Neuronal stem cell (in vitro differentiated cells): ENCODE measurements at regions not wholly inside any gene's neighbourhood (a gene's known extent, or its start where the extent isn't known, plus 50 kb on each side); places are given as distances from the start of the nearest gene placed in this dataset.

ENCODE experiments used
- DNase-seq: peaks from one replicate; pipeline ENCODE4 v3.0.0-alpha.2; 2013; ENCODE audit warnings: low spot score
- H2AFZ ChIP-seq: one replicate; pipeline ENCODE4 v1.6.1; 2013; ENCODE audit warnings: mild to moderate bottlenecking, low read length, inconsistent platforms
- H2AK5ac ChIP-seq: 2 replicates; pipeline ENCODE4 v1.6.1; 2013; ENCODE audit warnings: low read depth, mild to moderate bottlenecking, inconsistent platforms, low read length, moderate library complexity, mixed read lengths
- H2BK120ac ChIP-seq: 2 replicates; pipeline ENCODE4 v1.6.1; 2013; ENCODE audit warnings: low read depth, mild to moderate bottlenecking, inconsistent platforms, low read length, moderate library complexity, mixed read lengths
- H2BK12ac ChIP-seq: one replicate; pipeline ENCODE4 v1.6.1; 2013; ENCODE audit warnings: low read length, inconsistent platforms
- H2BK15ac ChIP-seq: 2 replicates; pipeline ENCODE4 v1.6.1; 2013; ENCODE audit warnings: mild to moderate bottlenecking, low read length, inconsistent platforms, mixed read lengths
- H2BK5ac ChIP-seq: one replicate; pipeline ENCODE4 v1.6.1; 2013; ENCODE audit warnings: inconsistent platforms, mild to moderate bottlenecking, low read length, moderate library complexity
- H3K14ac ChIP-seq: one replicate; pipeline ENCODE4 v1.6.1; 2013; ENCODE audit warnings: low read length, inconsistent platforms
- H3K18ac ChIP-seq: 2 replicates; pipeline ENCODE4 v1.6.1; 2013; ENCODE audit warnings: low read length, inconsistent platforms
- H3K23ac ChIP-seq: 2 replicates; pipeline ENCODE4 v1.6.1; 2013; ENCODE audit warnings: low read depth, mild to moderate bottlenecking, mixed read lengths, low read length, inconsistent platforms; ENCODE audit not compliant: poor library complexity
- H3K27ac ChIP-seq: replicated peaks from 3 replicates; pipeline ENCODE4 v1.5.1; 2013; ENCODE audit warnings: low read length, inconsistent platforms
- H3K27me3 ChIP-seq, 3 experiments: 2 replicates each; pipeline ENCODE4 v1.6.1; 2013; ENCODE audit warnings: low read length in 3 of 3, mild to moderate bottlenecking in 2 of 3, inconsistent platforms in 1 of 3, low read depth in 1 of 3, mixed read lengths in 1 of 3, moderate library complexity in 1 of 3; ENCODE audit not compliant: control insufficient read depth in 3 of 3, insufficient read depth in 3 of 3
- H3K36me3 ChIP-seq, 2 donors: replicated peaks in 1 of 2; 2 replicates each; pipeline ENCODE4 v1.6.1; 2013; ENCODE audit warnings: low read length in 2 of 2; ENCODE audit not compliant: control insufficient read depth in 2 of 2, insufficient read depth in 2 of 2
- H3K4ac ChIP-seq: 2 replicates; pipeline ENCODE4 v1.6.1; 2013; ENCODE audit warnings: inconsistent platforms, mild to moderate bottlenecking, low read length, moderate library complexity
- H3K4me1 ChIP-seq, 2 donors: 1 replicate in 1 of 2; 2 replicates in 1 of 2; pipeline ENCODE4 v1.6.1; 2013; ENCODE audit warnings: low read length in 2 of 2, low read depth in 1 of 2; ENCODE audit not compliant: control insufficient read depth in 2 of 2, insufficient read depth in 1 of 2
- H3K4me2 ChIP-seq: one replicate; pipeline ENCODE4 v1.6.1; 2013; ENCODE audit warnings: mild to moderate bottlenecking, low read length, inconsistent platforms; ENCODE audit not compliant: insufficient read depth, poor library complexity, severe bottlenecking
- H3K4me3 ChIP-seq, 2 donors: 2 replicates each; pipeline ENCODE4 v1.5.1; 2013; ENCODE audit warnings: low read length in 2 of 2, mild to moderate bottlenecking in 2 of 2, inconsistent platforms in 1 of 2, moderate library complexity in 1 of 2
- H3K79me1 ChIP-seq: one replicate; pipeline ENCODE4 v1.6.1; 2013; ENCODE audit warnings: low read depth, mild to moderate bottlenecking, inconsistent platforms, low read length, moderate library complexity
- H3K9ac ChIP-seq: one replicate; pipeline ENCODE4 v1.6.1; 2013; ENCODE audit warnings: mild to moderate bottlenecking, low read depth, low read length, inconsistent platforms; ENCODE audit not compliant: poor library complexity
- H3K9me3 ChIP-seq, 2 donors: replicated peaks in 1 of 2; 2 replicates each; pipeline versions ENCODE3 to v1.6.1; 2013; ENCODE audit warnings: low read length in 2 of 2, mild to moderate bottlenecking in 2 of 2, inconsistent platforms in 1 of 2, low read depth in 1 of 2, mixed read lengths in 1 of 2, moderate library complexity in 1 of 2; ENCODE audit not compliant: control insufficient read depth in 2 of 2, insufficient read depth in 1 of 2
- H4K8ac ChIP-seq: one replicate; pipeline ENCODE4 v1.6.1; 2013; ENCODE audit warnings: low read depth, mild to moderate bottlenecking, inconsistent platforms, low read length, moderate library complexity
- H4K91ac ChIP-seq: one replicate; pipeline ENCODE4 v1.6.1; 2013; ENCODE audit warnings: low read length, low read depth, mild to moderate bottlenecking, inconsistent platforms; ENCODE audit not compliant: poor library complexity
- WGBS, 2 donors: extraction: QIAGEN DNeasy Blood & Tissue Kit; methylation state at CpG; one replicate each; pipeline ENCODE4 v1.1.7; 2013; ENCODE audit warnings: missing lambda C conversion rate in 2 of 2, mixed read lengths in 1 of 2; ENCODE audit not compliant: insufficient read length in 2 of 2, insufficient replicate concordance in 1 of 2; ENCODE audit errors: extremely low coverage in 2 of 2; 5-methylcytosine and 5-hydroxymethylcytosine counted together

DNA sequence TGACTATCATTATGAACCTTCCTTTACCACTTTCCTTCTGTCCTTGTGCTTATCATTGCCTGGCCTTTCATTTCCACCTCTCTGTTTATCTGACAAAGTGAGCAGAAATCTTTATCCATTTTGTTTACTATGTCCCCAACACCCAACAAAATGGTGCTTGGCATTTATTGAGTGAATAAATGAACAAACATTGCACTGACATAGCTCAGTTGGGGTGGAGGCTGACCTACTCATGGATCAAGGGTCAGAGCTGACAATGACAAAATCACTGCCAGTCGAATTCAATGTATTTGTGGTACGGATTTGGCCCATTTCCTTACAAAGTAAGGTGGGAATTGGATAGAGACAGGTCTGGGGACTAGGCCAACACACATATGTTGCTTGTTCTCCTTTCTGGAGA lies 257.4 kb upstream of the PLXNA2 start:
- H3K9ac ChIP-seq: no peak overlapping the region
- H2AK5ac ChIP-seq: no peak overlapping the region
- no peak overlapping the region for H4K8ac ChIP-seq
- no peak overlapping the region for H3K4me3 ChIP-seq
- H3K79me1 ChIP-seq: no peaks in the 10 kb centered on the region
- no peak overlapping the region for H3K14ac ChIP-seq
- H3K18ac ChIP-seq: no peak overlapping the region
- H3K23ac ChIP-seq: no peak overlapping the region
- H3K36me3 ChIP-seq: no peaks in the 10 kb centered on the region
- H3K27ac ChIP-seq: no peak overlapping the region
- no peak overlapping the region for H2BK120ac ChIP-seq
- no peaks in the 10 kb centered on the region for H3K9me3 ChIP-seq
- H3K4me1 ChIP-seq: no peaks in the 10 kb centered on the region
- H2BK12ac ChIP-seq: no peak overlapping the region
- no CpG with 5 or more reads among the region's 2 CpGs for WGBS, 2 donors
- H4K91ac ChIP-seq: no peak overlapping the region
- H2AFZ ChIP-seq: no peak overlapping the region
- DNase-seq: no peak
- no peak overlapping the region for H2BK15ac ChIP-seq
- H3K27me3 ChIP-seq: no peaks in the 10 kb centered on the region
- H2BK5ac ChIP-seq: no peak overlapping the region
- H3K4ac ChIP-seq: no peak overlapping the region
- no peak overlapping the region for H3K4me2 ChIP-seq

DNA sequence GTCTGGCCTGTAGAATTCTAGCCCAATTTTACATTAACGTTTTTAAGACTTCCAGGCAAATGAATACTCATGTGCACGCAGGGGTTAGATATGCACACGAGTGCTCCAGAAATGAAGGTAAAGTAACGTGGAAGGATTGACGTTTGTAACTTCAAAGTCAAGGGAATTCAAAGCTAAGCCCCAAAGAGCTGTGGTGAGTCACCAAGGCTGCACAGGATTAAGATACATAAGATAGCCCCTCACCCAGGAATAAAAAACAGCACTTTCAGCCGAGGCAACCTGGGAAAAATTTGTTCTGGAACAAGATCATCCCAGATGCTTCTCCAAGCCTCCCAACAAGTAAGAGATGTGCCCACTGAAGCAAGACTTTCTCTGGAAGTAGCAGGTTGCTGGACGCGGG lies 259.6 kb upstream of the PLXNA2 start:
- no CpG with 5 or more reads among the region's 8 CpGs for WGBS, 2 donors
- no peak overlapping the region for H3K27ac ChIP-seq
- no peaks in the 10 kb centered on the region for H3K4me1 ChIP-seq
- no peak overlapping the region for H2BK120ac ChIP-seq
- no peak overlapping the region for H3K9ac ChIP-seq
- H2AFZ ChIP-seq: no peak overlapping the region
- H3K4me3 ChIP-seq: no peak overlapping the region
- H3K27me3 ChIP-seq: no peaks in the 10 kb centered on the region
- no peak overlapping the region for H2BK15ac ChIP-seq
- H4K8ac ChIP-seq: no peak overlapping the region
- H2AK5ac ChIP-seq: no peak overlapping the region
- DNase-seq: no peak
- no peak overlapping the region for H3K18ac ChIP-seq
- H3K23ac ChIP-seq: no peak overlapping the region
- no peak overlapping the region for H2BK12ac ChIP-seq
- no peak overlapping the region for H4K91ac ChIP-seq
- no peak overlapping the region for H2BK5ac ChIP-seq
- H3K4me2 ChIP-seq: no peak overlapping the region
- H3K14ac ChIP-seq: no peak overlapping the region
- no peaks in the 10 kb centered on the region for H3K9me3 ChIP-seq
- no peaks in the 10 kb centered on the region for H3K36me3 ChIP-seq
- H3K79me1 ChIP-seq: no peaks in the 10 kb centered on the region
- H3K4ac ChIP-seq: no peak overlapping the region

DNA sequence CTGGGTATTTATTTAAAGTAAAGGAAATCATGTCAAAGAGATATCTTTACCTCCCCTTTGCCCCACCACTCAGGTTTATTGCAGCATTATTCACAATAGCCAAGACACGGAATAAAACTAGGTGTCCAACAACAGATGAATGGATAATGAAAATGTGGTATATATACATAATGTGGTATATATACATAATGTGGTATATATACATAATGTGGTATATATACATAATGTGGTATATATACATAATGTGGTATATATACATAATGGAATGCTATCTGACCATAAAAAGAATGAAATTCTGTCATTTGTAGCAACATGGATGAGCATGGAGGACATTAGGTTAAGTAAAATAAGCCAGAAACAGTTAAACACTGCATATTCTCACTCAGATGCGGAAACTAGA lies 262.6 kb upstream of the PLXNA2 start:
- Histone ChIP-seq H3K9me3 (no peaks in the 10 kb centered on the region), H3K14ac (no peak overlapping the region), H3K4me3 (no peak overlapping the region), H3K27me3 (no peaks in the 10 kb centered on the region), H3K79me1 (no peaks in the 10 kb centered on the region), H2AFZ (no peak overlapping the region), H3K18ac (no peak overlapping the region), H2BK5ac (no peak overlapping the region), H4K91ac (no peak overlapping the region), H3K23ac (no peak overlapping the region), H3K27ac (no peak overlapping the region), H2BK120ac (no peak overlapping the region), H4K8ac (no peak overlapping the region), H2AK5ac (no peak overlapping the region), H3K9ac (no peak overlapping the region), H3K4me1 (no peaks in the 10 kb centered on the region), H2BK12ac (no peak overlapping the region), H2BK15ac (no peak overlapping the region), H3K4me2 (no peak overlapping the region), H3K36me3 (no peaks in the 10 kb centered on the region), H3K4ac (no peak overlapping the region)
- DNase-seq: no peak
- WGBS, 2 donors: no CpG with 5 or more reads among the region's 2 CpGs

DNA sequence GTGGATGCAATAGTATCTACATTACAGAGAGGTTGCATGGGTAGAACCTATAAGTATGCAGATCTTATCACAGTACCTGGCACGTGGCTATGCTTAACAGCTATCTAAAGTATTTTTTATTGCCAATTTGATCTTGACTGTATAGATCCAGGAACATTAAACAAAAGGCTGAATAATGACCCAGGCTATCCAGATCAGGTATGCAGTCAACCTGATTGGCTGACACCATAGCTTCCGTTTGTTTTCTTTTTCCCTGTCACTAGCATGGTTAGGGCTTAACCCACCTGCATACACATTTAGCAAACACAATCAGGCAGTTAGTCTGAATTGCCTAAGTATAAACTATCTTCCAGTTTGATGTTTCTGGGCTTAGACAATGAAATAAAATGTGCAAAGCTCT lies 264.9 kb upstream of the PLXNA2 start:
- Histone ChIP-seq H3K4me1 (no peaks in the 10 kb centered on the region), H3K79me1 (no peaks in the 10 kb centered on the region), H3K9me3 (no peaks in the 10 kb centered on the region), H2BK5ac (no peak overlapping the region), H4K8ac (no peak overlapping the region), H3K27ac (no peak overlapping the region), H3K4me3 (no peak overlapping the region), H3K27me3 (peaks cover 0 to 2% (median 0%) of the 10 kb centered on the region in 3 experiments), H3K4me2 (no peak overlapping the region), H2BK120ac (no peak overlapping the region), H3K18ac (no peak overlapping the region), H3K4ac (no peak overlapping the region), H2BK12ac (no peak overlapping the region), H3K9ac (no peak overlapping the region), H3K36me3 (no peaks in the 10 kb centered on the region), H2AK5ac (no peak overlapping the region), H2BK15ac (no peak overlapping the region), H2AFZ (no peak overlapping the region), H4K91ac (no peak overlapping the region), H3K23ac (no peak overlapping the region), H3K14ac (no peak overlapping the region)
- no CpG with 5 or more reads among the region's 2 CpGs for WGBS, 2 donors
- DNase-seq: no peak
